ENCODE measurements at regions not wholly inside any gene's neighbourhood (a gene's known extent, or its start where the extent isn't known, plus 50 kb on each side); places are given as distances from the start of the nearest gene placed in this dataset.
"Not testable (repeated sequence)": the region's sequence is repeated elsewhere in the genome, so short reads cannot be mapped to it uniquely, and the experiment has no call there.

GRCh38 chrX:102846544-102847236 is 90.4 kb upstream of the RAB40AL start:
- H3K36me3 ChIP-seq (ENCODE audit: control insufficient read depth, insufficient read depth, low read length) = peaks cover 39% of the 10 kb centered on the region
- no peak overlapping the region for H3K4me3 ChIP-seq (ENCODE audit: low read depth, low read length)
- no peaks in the 10 kb centered on the region for H3K27me3 ChIP-seq (ENCODE audit: control insufficient read depth, insufficient read depth, low read length)
- H3K4me1 ChIP-seq (ENCODE audit: control insufficient read depth, insufficient read depth, low read length) = no peaks in the 10 kb centered on the region
- H3K9ac ChIP-seq (ENCODE audit: low read depth, low read length) = no peak overlapping the region
- peaks cover 4% of the 10 kb centered on the region; the same call in 1 of the 2 replicates for H3K9me3 ChIP-seq (ENCODE audit: control insufficient read depth, insufficient read depth, low read length)
- H3K27ac ChIP-seq (ENCODE audit: low read depth, low read length) = no peak overlapping the region

- Histone ChIP-seq H3K27ac (ENCODE audit: low read depth, low read length) (no peak overlapping the region), H3K4me3 (ENCODE audit: low read depth, low read length) (no peak overlapping the region), H3K36me3 (ENCODE audit: control insufficient read depth, insufficient read depth, low read length) (peaks cover 38% of the 10 kb centered on the region), H3K27me3 (ENCODE audit: control insufficient read depth, insufficient read depth, low read length) (no peaks in the 10 kb centered on the region), H3K9ac (ENCODE audit: low read depth, low read length) (no peak overlapping the region), H3K9me3 (ENCODE audit: control insufficient read depth, insufficient read depth, low read length) (peaks cover 4% of the 10 kb centered on the region; the same call in 1 of the 2 replicates), H3K4me1 (ENCODE audit: control insufficient read depth, insufficient read depth, low read length) (no peaks in the 10 kb centered on the region)
Observed at GRCh38 chrX:102847362-102847761, 89.7 kb upstream of the RAB40AL start.

GRCh38 chrX:102849396-102849795 is 87.7 kb upstream of the RAB40AL start:
- H3K27ac ChIP-seq (ENCODE audit: low read depth, low read length) = no peak overlapping the region
- no peaks in the 10 kb centered on the region for H3K27me3 ChIP-seq (ENCODE audit: control insufficient read depth, insufficient read depth, low read length)
- H3K9ac ChIP-seq (ENCODE audit: low read depth, low read length) = no peak overlapping the region
- no peak overlapping the region for H3K4me3 ChIP-seq (ENCODE audit: low read depth, low read length)
- H3K36me3 ChIP-seq (ENCODE audit: control insufficient read depth, insufficient read depth, low read length) = peaks cover 32% of the 10 kb centered on the region
- peaks cover 4% of the 10 kb centered on the region for H3K9me3 ChIP-seq (ENCODE audit: control insufficient read depth, insufficient read depth, low read length)
- no peaks in the 10 kb centered on the region for H3K4me1 ChIP-seq (ENCODE audit: control insufficient read depth, insufficient read depth, low read length)

- not testable (repeated sequence) for H3K27ac ChIP-seq (ENCODE audit: low read depth, low read length); H3K4me3 ChIP-seq (ENCODE audit: low read depth, low read length); H3K27me3 ChIP-seq (ENCODE audit: control insufficient read depth, insufficient read depth, low read length); H3K9me3 ChIP-seq (ENCODE audit: control insufficient read depth, insufficient read depth, low read length); H3K4me1 ChIP-seq (ENCODE audit: control insufficient read depth, insufficient read depth, low read length); H3K36me3 ChIP-seq (ENCODE audit: control insufficient read depth, insufficient read depth, low read length); H3K9ac ChIP-seq (ENCODE audit: low read depth, low read length)
Observed at GRCh38 chrX:102858826-102859549, 78.1 kb upstream of the RAB40AL start.

- H3K36me3 ChIP-seq (ENCODE audit: control insufficient read depth, insufficient read depth, low read length) = peaks cover 2% of the 10 kb centered on the region
Observed at GRCh38 chrX:102859550-102859871, 77.6 kb upstream of the RAB40AL start.

GRCh38 chrX:102860235-102860634 is 76.8 kb upstream of the RAB40AL start:
- no peak overlapping the region for H3K27ac ChIP-seq (ENCODE audit: low read depth, low read length)
- H3K36me3 ChIP-seq (ENCODE audit: control insufficient read depth, insufficient read depth, low read length) = peaks cover 9% of the 10 kb centered on the region
- no peaks in the 10 kb centered on the region for H3K27me3 ChIP-seq (ENCODE audit: control insufficient read depth, insufficient read depth, low read length)
- H3K4me3 ChIP-seq (ENCODE audit: low read depth, low read length) = no peak overlapping the region
- H3K9me3 ChIP-seq (ENCODE audit: control insufficient read depth, insufficient read depth, low read length) = no peaks in the 10 kb centered on the region
- no peak overlapping the region for H3K9ac ChIP-seq (ENCODE audit: low read depth, low read length)
- H3K4me1 ChIP-seq (ENCODE audit: control insufficient read depth, insufficient read depth, low read length) = no peaks in the 10 kb centered on the region

More at GRCh38 chrX:102859550-102859871, 77.6 kb upstream of the RAB40AL start:
- H3K27ac ChIP-seq (ENCODE audit: low read depth, low read length) = no peak overlapping the region
- no peaks in the 10 kb centered on the region for H3K4me1 ChIP-seq (ENCODE audit: control insufficient read depth, insufficient read depth, low read length)
- no peak overlapping the region for H3K4me3 ChIP-seq (ENCODE audit: low read depth, low read length)
- H3K27me3 ChIP-seq (ENCODE audit: control insufficient read depth, insufficient read depth, low read length) = no peaks in the 10 kb centered on the region
- H3K9ac ChIP-seq (ENCODE audit: low read depth, low read length) = no peak overlapping the region
- H3K9me3 ChIP-seq (ENCODE audit: control insufficient read depth, insufficient read depth, low read length) = no peaks in the 10 kb centered on the region

GRCh38 chrX:102863735-102864134 is 73.3 kb upstream of the RAB40AL start:
- Histone ChIP-seq H3K27me3 (ENCODE audit: control insufficient read depth, insufficient read depth, low read length) (no peaks in the 10 kb centered on the region), H3K27ac (ENCODE audit: low read depth, low read length) (no peak overlapping the region), H3K36me3 (ENCODE audit: control insufficient read depth, insufficient read depth, low read length) (peaks cover 20% of the 10 kb centered on the region), H3K9me3 (ENCODE audit: control insufficient read depth, insufficient read depth, low read length) (no peaks in the 10 kb centered on the region), H3K4me3 (ENCODE audit: low read depth, low read length) (no peak overlapping the region), H3K4me1 (ENCODE audit: control insufficient read depth, insufficient read depth, low read length) (no peaks in the 10 kb centered on the region), H3K9ac (ENCODE audit: low read depth, low read length) (no peak overlapping the region)

- no peaks in the 10 kb centered on the region for H3K4me1 ChIP-seq (ENCODE audit: control insufficient read depth, insufficient read depth, low read length)
- peaks cover 20% of the 10 kb centered on the region for H3K36me3 ChIP-seq (ENCODE audit: control insufficient read depth, insufficient read depth, low read length)
- H3K4me3 ChIP-seq (ENCODE audit: low read depth, low read length) = no peak overlapping the region
- no peaks in the 10 kb centered on the region for H3K27me3 ChIP-seq (ENCODE audit: control insufficient read depth, insufficient read depth, low read length)
- H3K9ac ChIP-seq (ENCODE audit: low read depth, low read length) = no peak overlapping the region
- H3K9me3 ChIP-seq (ENCODE audit: control insufficient read depth, insufficient read depth, low read length) = no peaks in the 10 kb centered on the region
- no peak overlapping the region for H3K27ac ChIP-seq (ENCODE audit: low read depth, low read length)
Observed at GRCh38 chrX:102866981-102867656, 70.0 kb upstream of the RAB40AL start.

- Histone ChIP-seq H3K9me3 (ENCODE audit: control insufficient read depth, insufficient read depth, low read length) (no peaks in the 10 kb centered on the region; the same call in 1 of the 2 replicates), H3K36me3 (ENCODE audit: control insufficient read depth, insufficient read depth, low read length) (peaks cover 26% of the 10 kb centered on the region), H3K9ac (ENCODE audit: low read depth, low read length) (no peak overlapping the region), H3K27ac (ENCODE audit: low read depth, low read length) (no peak overlapping the region), H3K27me3 (ENCODE audit: control insufficient read depth, insufficient read depth, low read length) (no peaks in the 10 kb centered on the region; the same call in 1 of the 2 replicates), H3K4me3 (ENCODE audit: low read depth, low read length) (no peak overlapping the region), H3K4me1 (ENCODE audit: control insufficient read depth, insufficient read depth, low read length) (no peaks in the 10 kb centered on the region)
Observed at GRCh38 chrX:102883491-102883890, 53.6 kb upstream of the RAB40AL start.

Measured in HUES48 (cell line).